OCI-LY3 (cell line): ENCODE measurements at regions not wholly inside any gene's neighbourhood (a gene's known extent, or its start where the extent isn't known, plus 50 kb on each side); places are given as distances from the start of the nearest gene placed in this dataset.

Experiments used
- CTCF ChIP-seq: fragments of 200-600, 300-600 bp; sonication (generic); IDR thresholded peaks from 2 replicates; pipeline ENCODE4 v1.5.1; 2014; ENCODE audit warnings: antibody characterized with exemption, low read length, low read depth
- EZH2phosphoT487 ChIP-seq: fragments of 200-600 bp; shearing (Covaris generic); IDR thresholded peaks from 2 replicates; pipeline ENCODE4 v1.6.1; 2018; ENCODE audit warnings: antibody characterized with exemption, mixed run types, low read depth

GRCh38 chr2:95670686-95671085 lies 78.9 kb downstream of the TRIM43 start:
- TF ChIP-seq CTCF (no peak), EZH2phosphoT487 (no peak)
